HepG2 (cell line): ENCODE measurements at regions not wholly inside any gene's neighbourhood (a gene's known extent, or its start where the extent isn't known, plus 50 kb on each side); places are given as distances from the start of the nearest gene placed in this dataset.
A peak's percentile ranks its signal among the peaks of the same experiment; 100 is the strongest.

Experiments
- ESRRA ChIP-seq: sonication (generic); formaldehyde crosslinking; IDR thresholded peaks from 2 replicates; pipeline ENCODE4 v1.5.1; 2020; ENCODE audit warnings: mild to moderate bottlenecking, low read depth, missing genetic modification reagents
- FOXC1 ChIP-seq: sonication (generic); formaldehyde crosslinking; IDR thresholded peaks from 2 replicates; pipeline ENCODE4 v1.8.0; 2022; ENCODE audit warnings: mild to moderate bottlenecking, missing genetic modification reagents, borderline replicate concordance
- FOXK2 ChIP-seq: fragments of 450-650 bp; IDR thresholded peaks from 2 replicates; pipeline ENCODE4 v1.6.1; 2016
- FOXM1 ChIP-seq: sonication (generic); formaldehyde crosslinking; IDR thresholded peaks from 2 replicates; pipeline ENCODE4 v1.5.0; 2020; ENCODE audit warnings: missing genetic modification reagents
- HNRNPUL1 ChIP-seq: fragments of 200-400 bp; formaldehyde crosslinking; IDR thresholded peaks from 2 replicates; pipeline ENCODE4 v1.6.1; 2017; ENCODE audit warnings: low read depth, mild to moderate bottlenecking, low read length, moderate library complexity
- MED1 ChIP-seq: sonication (generic); formaldehyde crosslinking; IDR thresholded peaks from 2 replicates; pipeline ENCODE4 v1.4.0; 2020; ENCODE audit warnings: missing genetic modification reagents
- NCOA2 ChIP-seq: sonication (generic); formaldehyde crosslinking; IDR thresholded peaks from 2 replicates; pipeline ENCODE4 v1.8.0; 2022; ENCODE audit warnings: inconsistent platforms
- PAF1 ChIP-seq: IDR thresholded peaks from 2 replicates; pipeline ENCODE4 v1.6.1; 2016; ENCODE audit warnings: missing genetic modification reagents, missing compliant biosample characterization
- RARA ChIP-seq: IDR thresholded peaks from 2 replicates; pipeline ENCODE4 v1.6.1; 2016; ENCODE audit warnings: missing genetic modification reagents, missing compliant biosample characterization
- REPIN1 ChIP-seq: sonication (generic); formaldehyde crosslinking; IDR thresholded peaks from 2 replicates; pipeline ENCODE4 v1.8.0; 2022; ENCODE audit warnings: missing genetic modification reagents, low read depth, mild to moderate bottlenecking, borderline replicate concordance
- TSC22D2 ChIP-seq: sonication (generic); formaldehyde crosslinking; IDR thresholded peaks from 2 replicates; pipeline ENCODE4 v1.5.1; 2020; ENCODE audit warnings: missing genetic modification reagents, mild to moderate bottlenecking, borderline replicate concordance
- ZFP36 ChIP-seq: fragments of 150-350 bp; IDR thresholded peaks from 2 replicates; pipeline ENCODE4 v1.6.1; 2018; ENCODE audit warnings: borderline replicate concordance, low read length, low read depth; ENCODE audit not compliant: partially characterized antibody
- ZFP36L1 ChIP-seq: sonication (generic); formaldehyde crosslinking; IDR thresholded peaks from 2 replicates; pipeline ENCODE4 v1.8.0; 2022; ENCODE audit warnings: mild to moderate bottlenecking, missing genetic modification reagents, moderate library complexity
- ZFP37 ChIP-seq: sonication (generic); formaldehyde crosslinking; IDR thresholded peaks from 2 replicates; pipeline ENCODE4 v1.4.0; 2020; ENCODE audit warnings: missing genetic modification reagents, borderline replicate concordance
- ZSCAN30 ChIP-seq: sonication (generic); formaldehyde crosslinking; IDR thresholded peaks from 2 replicates; pipeline ENCODE4 v1.5.0; 2020; ENCODE audit warnings: mild to moderate bottlenecking, missing genetic modification reagents
- TF ChIP-seq, protein P1 (sequence below): sonication (generic); formaldehyde crosslinking; IDR thresholded peaks from 2 replicates; pipeline ENCODE4 v1.4.0; 2020; ENCODE audit warnings: mild to moderate bottlenecking, missing genetic modification reagents
- TF ChIP-seq, protein P2 (sequence below): IDR thresholded peaks from 2 replicates; pipeline ENCODE4 v1.4.0; 2020; ENCODE audit warnings: mild to moderate bottlenecking, missing genetic modification reagents
- TF ChIP-seq, protein P3 (sequence below): sonication (generic); formaldehyde crosslinking; IDR thresholded peaks from 2 replicates; pipeline ENCODE4 v1.9.0; 2021; ENCODE audit warnings: mild to moderate bottlenecking, missing genetic modification reagents

DNA sequence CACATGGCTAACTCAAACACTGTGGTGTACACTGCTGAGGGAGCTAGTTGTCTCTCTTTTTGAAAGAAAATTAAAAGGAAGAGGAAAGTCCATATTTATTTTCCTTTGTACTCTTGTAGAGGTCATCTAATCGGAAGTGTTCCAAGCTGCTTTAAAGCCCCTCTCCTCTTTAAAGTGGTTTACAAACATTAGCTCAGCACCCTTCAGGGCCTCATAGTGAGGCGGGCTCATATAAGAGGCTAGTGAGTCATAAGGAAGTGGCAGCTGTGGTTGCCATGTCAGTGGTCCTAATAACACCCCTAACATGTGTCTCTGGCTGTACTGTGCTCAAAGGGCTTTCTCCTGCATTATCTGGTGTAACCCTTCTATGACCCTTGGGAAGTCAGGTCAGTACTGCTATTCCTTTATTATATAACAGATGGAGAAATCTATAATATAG is 104.4 kb upstream of the SERBP1 start (continued):
- TF ChIP-seq PAF1 (CRISPR knock-in tag) (no peak), ZFP36L1 (CRISPR knock-in tag) (peak; percentile 38; the same call in 1 of the 2 replicates), TSC22D2 (CRISPR knock-in tag) (no peak), FOXK2 (0 out of 2 replicates have a peak, but pooled peaks have one; percentile 34), FOXM1 (CRISPR knock-in tag) (peak; percentile 77; the same call in 1 of the 2 replicates), FOXC1 (CRISPR knock-in tag) (no peak), ZFP36 (peak; percentile 56), RARA (CRISPR knock-in tag) (peak; percentile 98), ZSCAN30 (CRISPR knock-in tag) (0 out of 2 replicates have a peak, but pooled peaks have one; percentile 66), ESRRA (peak; percentile 91), HNRNPUL1 (0 out of 2 replicates have a peak, but pooled peaks have one; percentile 55), NCOA2 (peak; percentile 99), REPIN1 (CRISPR knock-in tag) (peak; percentile 87), ZFP37 (peak; percentile 89; the same call in 1 of the 2 replicates), MED1 (CRISPR knock-in tag) (peak; percentile 98)
- TF ChIP-seq, protein P1, sequence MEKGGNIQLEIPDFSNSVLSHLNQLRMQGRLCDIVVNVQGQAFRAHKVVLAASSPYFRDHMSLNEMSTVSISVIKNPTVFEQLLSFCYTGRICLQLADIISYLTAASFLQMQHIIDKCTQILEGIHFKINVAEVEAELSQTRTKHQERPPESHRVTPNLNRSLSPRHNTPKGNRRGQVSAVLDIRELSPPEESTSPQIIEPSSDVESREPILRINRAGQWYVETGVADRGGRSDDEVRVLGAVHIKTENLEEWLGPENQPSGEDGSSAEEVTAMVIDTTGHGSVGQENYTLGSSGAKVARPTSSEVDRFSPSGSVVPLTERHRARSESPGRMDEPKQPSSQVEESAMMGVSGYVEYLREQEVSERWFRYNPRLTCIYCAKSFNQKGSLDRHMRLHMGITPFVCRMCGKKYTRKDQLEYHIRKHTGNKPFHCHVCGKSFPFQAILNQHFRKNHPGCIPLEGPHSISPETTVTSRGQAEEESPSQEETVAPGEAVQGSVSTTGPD (CRISPR knock-in tag): 0 out of 2 replicates have a peak, but pooled peaks have one; percentile 29
- TF ChIP-seq, protein P2, sequence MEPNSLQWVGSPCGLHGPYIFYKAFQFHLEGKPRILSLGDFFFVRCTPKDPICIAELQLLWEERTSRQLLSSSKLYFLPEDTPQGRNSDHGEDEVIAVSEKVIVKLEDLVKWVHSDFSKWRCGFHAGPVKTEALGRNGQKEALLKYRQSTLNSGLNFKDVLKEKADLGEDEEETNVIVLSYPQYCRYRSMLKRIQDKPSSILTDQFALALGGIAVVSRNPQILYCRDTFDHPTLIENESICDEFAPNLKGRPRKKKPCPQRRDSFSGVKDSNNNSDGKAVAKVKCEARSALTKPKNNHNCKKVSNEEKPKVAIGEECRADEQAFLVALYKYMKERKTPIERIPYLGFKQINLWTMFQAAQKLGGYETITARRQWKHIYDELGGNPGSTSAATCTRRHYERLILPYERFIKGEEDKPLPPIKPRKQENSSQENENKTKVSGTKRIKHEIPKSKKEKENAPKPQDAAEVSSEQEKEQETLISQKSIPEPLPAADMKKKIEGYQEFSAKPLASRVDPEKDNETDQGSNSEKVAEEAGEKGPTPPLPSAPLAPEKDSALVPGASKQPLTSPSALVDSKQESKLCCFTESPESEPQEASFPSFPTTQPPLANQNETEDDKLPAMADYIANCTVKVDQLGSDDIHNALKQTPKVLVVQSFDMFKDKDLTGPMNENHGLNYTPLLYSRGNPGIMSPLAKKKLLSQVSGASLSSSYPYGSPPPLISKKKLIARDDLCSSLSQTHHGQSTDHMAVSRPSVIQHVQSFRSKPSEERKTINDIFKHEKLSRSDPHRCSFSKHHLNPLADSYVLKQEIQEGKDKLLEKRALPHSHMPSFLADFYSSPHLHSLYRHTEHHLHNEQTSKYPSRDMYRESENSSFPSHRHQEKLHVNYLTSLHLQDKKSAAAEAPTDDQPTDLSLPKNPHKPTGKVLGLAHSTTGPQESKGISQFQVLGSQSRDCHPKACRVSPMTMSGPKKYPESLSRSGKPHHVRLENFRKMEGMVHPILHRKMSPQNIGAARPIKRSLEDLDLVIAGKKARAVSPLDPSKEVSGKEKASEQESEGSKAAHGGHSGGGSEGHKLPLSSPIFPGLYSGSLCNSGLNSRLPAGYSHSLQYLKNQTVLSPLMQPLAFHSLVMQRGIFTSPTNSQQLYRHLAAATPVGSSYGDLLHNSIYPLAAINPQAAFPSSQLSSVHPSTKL (CRISPR knock-in tag): peak; percentile 100
- TF ChIP-seq, protein P3, sequence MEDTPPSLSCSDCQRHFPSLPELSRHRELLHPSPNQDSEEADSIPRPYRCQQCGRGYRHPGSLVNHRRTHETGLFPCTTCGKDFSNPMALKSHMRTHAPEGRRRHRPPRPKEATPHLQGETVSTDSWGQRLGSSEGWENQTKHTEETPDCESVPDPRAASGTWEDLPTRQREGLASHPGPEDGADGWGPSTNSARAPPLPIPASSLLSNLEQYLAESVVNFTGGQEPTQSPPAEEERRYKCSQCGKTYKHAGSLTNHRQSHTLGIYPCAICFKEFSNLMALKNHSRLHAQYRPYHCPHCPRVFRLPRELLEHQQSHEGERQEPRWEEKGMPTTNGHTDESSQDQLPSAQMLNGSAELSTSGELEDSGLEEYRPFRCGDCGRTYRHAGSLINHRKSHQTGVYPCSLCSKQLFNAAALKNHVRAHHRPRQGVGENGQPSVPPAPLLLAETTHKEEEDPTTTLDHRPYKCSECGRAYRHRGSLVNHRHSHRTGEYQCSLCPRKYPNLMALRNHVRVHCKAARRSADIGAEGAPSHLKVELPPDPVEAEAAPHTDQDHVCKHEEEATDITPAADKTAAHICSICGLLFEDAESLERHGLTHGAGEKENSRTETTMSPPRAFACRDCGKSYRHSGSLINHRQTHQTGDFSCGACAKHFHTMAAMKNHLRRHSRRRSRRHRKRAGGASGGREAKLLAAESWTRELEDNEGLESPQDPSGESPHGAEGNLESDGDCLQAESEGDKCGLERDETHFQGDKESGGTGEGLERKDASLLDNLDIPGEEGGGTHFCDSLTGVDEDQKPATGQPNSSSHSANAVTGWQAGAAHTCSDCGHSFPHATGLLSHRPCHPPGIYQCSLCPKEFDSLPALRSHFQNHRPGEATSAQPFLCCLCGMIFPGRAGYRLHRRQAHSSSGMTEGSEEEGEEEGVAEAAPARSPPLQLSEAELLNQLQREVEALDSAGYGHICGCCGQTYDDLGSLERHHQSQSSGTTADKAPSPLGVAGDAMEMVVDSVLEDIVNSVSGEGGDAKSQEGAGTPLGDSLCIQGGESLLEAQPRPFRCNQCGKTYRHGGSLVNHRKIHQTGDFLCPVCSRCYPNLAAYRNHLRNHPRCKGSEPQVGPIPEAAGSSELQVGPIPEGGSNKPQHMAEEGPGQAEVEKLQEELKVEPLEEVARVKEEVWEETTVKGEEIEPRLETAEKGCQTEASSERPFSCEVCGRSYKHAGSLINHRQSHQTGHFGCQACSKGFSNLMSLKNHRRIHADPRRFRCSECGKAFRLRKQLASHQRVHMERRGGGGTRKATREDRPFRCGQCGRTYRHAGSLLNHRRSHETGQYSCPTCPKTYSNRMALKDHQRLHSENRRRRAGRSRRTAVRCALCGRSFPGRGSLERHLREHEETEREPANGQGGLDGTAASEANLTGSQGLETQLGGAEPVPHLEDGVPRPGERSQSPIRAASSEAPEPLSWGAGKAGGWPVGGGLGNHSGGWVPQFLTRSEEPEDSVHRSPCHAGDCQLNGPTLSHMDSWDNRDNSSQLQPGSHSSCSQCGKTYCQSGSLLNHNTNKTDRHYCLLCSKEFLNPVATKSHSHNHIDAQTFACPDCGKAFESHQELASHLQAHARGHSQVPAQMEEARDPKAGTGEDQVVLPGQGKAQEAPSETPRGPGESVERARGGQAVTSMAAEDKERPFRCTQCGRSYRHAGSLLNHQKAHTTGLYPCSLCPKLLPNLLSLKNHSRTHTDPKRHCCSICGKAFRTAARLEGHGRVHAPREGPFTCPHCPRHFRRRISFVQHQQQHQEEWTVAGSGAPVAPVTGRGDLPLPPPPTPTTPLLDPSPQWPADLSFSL (CRISPR knock-in tag): no peak
